ENCODE measurements at regions not wholly inside any gene's neighbourhood (a gene's known extent, or its start where the extent isn't known, plus 50 kb on each side); places are given as distances from the start of the nearest gene placed in this dataset.

DNA sequence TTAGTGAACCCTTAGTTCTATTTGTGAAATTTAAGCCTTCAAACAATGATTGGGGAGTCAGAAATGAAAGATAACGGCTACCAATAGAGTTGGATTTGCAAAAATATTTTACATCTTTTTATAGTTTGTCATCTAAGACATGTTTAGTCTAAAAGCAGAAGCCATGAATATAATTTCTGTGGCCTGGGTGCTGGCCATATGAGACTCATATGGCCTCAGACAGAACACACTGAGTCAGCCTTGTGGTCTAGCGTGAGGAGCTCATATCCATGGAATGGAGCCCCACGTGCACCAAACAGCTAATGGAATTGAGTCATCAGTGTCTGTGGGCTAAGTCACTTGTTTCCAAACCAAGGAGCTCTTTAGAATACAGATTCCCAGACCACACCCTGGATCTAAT, 240.7 kb upstream of the NREP start:
- TF ChIP-seq CTCF (IDR thresholded peaks at IDR 0.05 in 4 of 5, conservative IDR thresholded peaks at IDR 0.05 in 1 of 5), result no peak
- no peak for TF ChIP-seq POLR2A (IDR thresholded peaks at IDR 0.05)
